Activated naive CD8-positive, alpha-beta T cell treated with anti-CD3 and anti-CD28 coated beads, Interleukin-2, amount 10 ng/mL, durations not matched to agents 7 days and 5 days (primary cell): ENCODE measurements at regions not wholly inside any gene's neighbourhood (a gene's known extent, or its start where the extent isn't known, plus 50 kb on each side); places are given as distances from the start of the nearest gene placed in this dataset.

Experiments
- ATAC-seq: fragments of 150-1000 bp; cut with Tn5 transposase; one replicate; pipeline ENCODE4 v1.10.0; 2021; ENCODE audit warnings: low read depth, moderate library complexity
- POLR2A ChIA-PET: fragments of 350-600 bp; sonication (Branson Sonifier 250); formaldehyde crosslinking; loops from one replicate; lab custom pipeline; 2021; ENCODE audit warnings: antibody characterized with exemption; lab: Charles Lee
- DNase-seq: peaks from one replicate; pipeline ENCODE4 v3.0.0; 2021
- H3K27ac Mint-ChIP-seq: one replicate; pipeline ENCODE4 v1.8.0; 2022; ENCODE audit warnings: mild to moderate bottlenecking, mixed read lengths
- H3K27me3 Mint-ChIP-seq: one replicate; pipeline ENCODE4 v1.8.0; 2022; ENCODE audit warnings: mild to moderate bottlenecking, moderate library complexity, mixed read lengths
- H3K36me3 Mint-ChIP-seq: one replicate; pipeline ENCODE4 v1.8.0; 2021; ENCODE audit warnings: mild to moderate bottlenecking, mixed read lengths
- H3K4me1 Mint-ChIP-seq: one replicate; pipeline ENCODE4 v1.8.0; 2021; ENCODE audit warnings: mixed read lengths
- H3K4me3 Mint-ChIP-seq: one replicate; pipeline ENCODE4 v1.8.0; 2022; ENCODE audit warnings: mild to moderate bottlenecking, moderate library complexity, mixed read lengths
- H3K9me3 Mint-ChIP-seq: one replicate; pipeline ENCODE4 v1.8.0; 2021; ENCODE audit warnings: mixed read lengths

GRCh38 chr1:221621683-221622082 lies 120.2 kb downstream of the DUSP10 start:
- H3K4me3 Mint-ChIP-seq, result no peak overlapping the region
- POLR2A ChIA-PET, result no interaction called here

DNA sequence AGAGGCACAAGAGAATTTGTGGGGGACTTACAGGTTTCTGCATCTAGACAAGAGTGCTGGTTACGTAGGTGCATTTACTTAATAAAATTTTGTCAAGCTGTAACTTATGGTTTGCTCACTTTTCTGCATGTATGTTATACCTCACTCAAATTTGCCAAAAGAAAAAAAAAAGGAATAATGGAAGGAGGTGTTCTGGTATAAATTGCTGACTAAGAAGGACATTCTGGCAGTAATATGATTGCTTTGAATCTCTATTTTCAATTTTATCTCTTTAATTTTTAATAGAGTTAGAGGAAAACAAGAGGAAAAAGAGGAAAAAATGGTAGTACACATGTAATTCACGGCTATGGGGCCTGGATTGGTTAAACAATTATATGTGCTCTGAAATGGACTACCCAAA lies 119.5 kb downstream of the DUSP10 start:
- Mint-ChIP-seq H3K27me3 (peaks cover 13% of the 10 kb centered on the region), H3K27ac (no peak overlapping the region), H3K36me3 (no peaks in the 10 kb centered on the region), H3K9me3 (peaks cover 2% of the 10 kb centered on the region), H3K4me3 (no peak overlapping the region), H3K4me1 (no peaks in the 10 kb centered on the region)
- DNase-seq (no peak), ATAC-seq (no peak)
- POLR2A ChIA-PET, result no interaction called here

More at GRCh38 chr1:221621683-221622082, 120.2 kb downstream of the DUSP10 start:
- H3K27ac Mint-ChIP-seq, result no peak overlapping the region
- H3K9me3 Mint-ChIP-seq, result peaks cover 2% of the 10 kb centered on the region
- no peak for ATAC-seq
- DNase-seq, result no peak
- H3K36me3 Mint-ChIP-seq, result no peaks in the 10 kb centered on the region
- H3K27me3 Mint-ChIP-seq, result peaks cover 8% of the 10 kb centered on the region
- H3K4me1 Mint-ChIP-seq, result no peaks in the 10 kb centered on the region

DNA sequence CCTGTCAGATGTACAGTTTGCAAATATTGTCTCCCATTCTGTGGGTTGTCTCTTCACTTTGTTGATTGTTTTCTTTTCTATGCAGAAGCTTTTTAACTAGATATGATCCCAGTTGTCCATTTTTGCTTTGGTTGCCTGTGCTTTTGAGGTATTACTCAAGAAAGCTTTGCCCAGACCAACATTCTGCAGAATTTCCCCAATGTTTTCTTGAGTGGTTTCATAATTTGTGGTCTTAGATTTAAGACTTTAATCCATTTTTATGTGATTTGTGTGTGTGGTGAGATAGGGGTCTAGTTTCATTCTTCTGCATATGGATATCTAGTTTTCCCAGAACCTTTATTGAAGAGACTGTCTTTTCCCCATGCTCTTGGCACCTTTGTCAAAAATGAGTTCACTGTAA lies 116.9 kb downstream of the DUSP10 start:
- POLR2A ChIA-PET, result no interaction called here
- peaks cover 2% of the 10 kb centered on the region for H3K9me3 Mint-ChIP-seq
- no peak for DNase-seq
- no peaks in the 10 kb centered on the region for H3K36me3 Mint-ChIP-seq
- no peak for ATAC-seq
- no peak overlapping the region for H3K27ac Mint-ChIP-seq
- H3K4me3 Mint-ChIP-seq, result no peak overlapping the region
- H3K4me1 Mint-ChIP-seq, result no peaks in the 10 kb centered on the region
- peaks cover 11% of the 10 kb centered on the region for H3K27me3 Mint-ChIP-seq

DNA sequence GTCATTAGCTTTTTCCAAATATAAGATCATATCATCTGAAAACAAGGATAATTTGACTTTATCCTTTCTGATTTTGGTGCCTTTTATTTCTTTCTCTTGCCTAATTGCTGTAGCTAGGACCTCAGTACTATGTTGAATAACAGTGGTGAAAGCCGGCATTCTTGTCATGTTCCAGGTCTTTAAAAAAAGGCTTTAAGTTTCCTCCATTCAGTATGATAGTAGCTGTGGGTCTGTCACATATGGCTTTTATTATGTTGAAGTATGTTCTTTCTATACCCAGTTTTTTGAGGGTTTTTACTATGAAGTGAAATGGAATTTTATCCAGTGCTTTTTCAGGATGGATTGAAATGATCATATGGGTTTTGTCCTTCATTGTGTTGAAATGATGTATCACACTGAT lies 115.8 kb downstream of the DUSP10 start:
- H3K9me3 Mint-ChIP-seq, result peaks cover 2% of the 10 kb centered on the region
- H3K36me3 Mint-ChIP-seq, result no peaks in the 10 kb centered on the region
- peaks cover 11% of the 10 kb centered on the region for H3K27me3 Mint-ChIP-seq
- H3K27ac Mint-ChIP-seq, result no peak overlapping the region
- POLR2A ChIA-PET, result no interaction called here
- ATAC-seq (no peak), DNase-seq (no peak)
- H3K4me3 Mint-ChIP-seq, result no peak overlapping the region
- no peaks in the 10 kb centered on the region for H3K4me1 Mint-ChIP-seq

DNA sequence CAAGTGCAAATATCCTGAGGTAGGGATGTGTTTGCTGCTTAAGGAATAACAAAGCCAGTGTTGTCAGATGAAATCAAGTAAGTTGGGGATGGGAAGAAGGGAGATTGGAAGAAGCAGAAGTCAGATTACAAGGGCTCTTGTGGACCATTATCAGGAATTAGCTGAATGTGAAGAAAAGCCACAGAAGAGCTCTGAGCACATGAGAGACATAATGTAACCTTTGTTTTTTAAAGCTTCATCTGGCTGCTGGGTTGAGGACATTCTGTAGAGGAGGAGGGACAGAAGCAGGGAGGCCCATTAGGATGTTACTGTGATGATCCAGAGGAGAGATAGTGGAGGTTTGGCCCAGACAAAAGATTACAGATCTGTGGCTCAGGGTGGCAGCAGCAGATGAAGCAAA lies 111.7 kb downstream of the DUSP10 start:
- Mint-ChIP-seq H3K27me3 (peaks cover 8% of the 10 kb centered on the region), H3K27ac (no peak overlapping the region), H3K9me3 (no peaks in the 10 kb centered on the region), H3K4me1 (peaks cover 8% of the 10 kb centered on the region), H3K4me3 (no peak overlapping the region), H3K36me3 (peaks cover 1% of the 10 kb centered on the region)
- POLR2A ChIA-PET, result no interaction called here
- ATAC-seq, result no peak
- DNase-seq, result no peak

DNA sequence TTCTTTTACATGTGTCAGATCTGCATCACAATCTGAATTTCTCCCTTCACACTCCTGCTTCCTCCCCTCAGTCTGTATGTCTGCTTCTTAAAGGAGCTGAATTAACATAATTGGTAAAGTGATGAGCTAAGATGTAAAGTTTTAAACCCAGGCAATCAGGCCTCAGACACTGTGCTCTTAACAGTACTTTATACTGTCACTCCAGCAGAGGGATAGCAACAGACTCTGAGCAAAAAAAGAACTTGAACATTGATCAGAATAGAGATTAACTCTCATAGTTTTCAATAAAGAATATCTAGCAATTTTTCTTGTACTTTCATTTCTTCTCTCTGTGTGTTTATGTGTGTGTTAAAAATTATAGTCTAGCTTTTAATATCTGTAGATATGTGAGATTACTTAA lies 110.3 kb downstream of the DUSP10 start:
- Mint-ChIP-seq H3K27ac (no peak overlapping the region), H3K27me3 (peaks cover 5% of the 10 kb centered on the region), H3K4me3 (no peak overlapping the region), H3K4me1 (peaks cover 8% of the 10 kb centered on the region), H3K9me3 (peaks cover 2% of the 10 kb centered on the region), H3K36me3 (peaks cover 1% of the 10 kb centered on the region)
- POLR2A ChIA-PET, result no interaction called here
- DNase-seq (no peak), ATAC-seq (no peak)

DNA sequence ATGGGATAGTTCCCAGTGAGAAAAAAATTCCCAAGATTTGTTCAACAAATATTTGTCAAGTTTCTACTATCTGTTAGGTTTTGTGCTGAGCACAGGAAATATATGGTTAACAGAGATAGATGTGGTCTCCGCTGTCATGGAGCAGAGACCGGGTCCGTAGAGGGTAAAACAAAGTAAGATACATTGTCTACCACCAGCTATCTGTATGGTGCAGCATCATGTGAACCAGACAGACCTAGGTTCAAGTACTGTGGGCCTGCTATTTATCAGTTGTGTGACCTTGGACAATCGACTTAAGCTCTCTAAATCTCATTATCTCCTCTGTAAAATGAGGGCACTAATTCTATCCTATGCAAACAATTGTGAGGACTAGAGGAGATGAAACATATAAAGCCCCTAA lies 109.8 kb downstream of the DUSP10 start:
- H3K4me1 Mint-ChIP-seq, result peaks cover 8% of the 10 kb centered on the region
- no peak overlapping the region for H3K4me3 Mint-ChIP-seq
- POLR2A ChIA-PET, result no interaction called here
- no peak overlapping the region for H3K27ac Mint-ChIP-seq
- H3K27me3 Mint-ChIP-seq, result peaks cover 2% of the 10 kb centered on the region
- H3K9me3 Mint-ChIP-seq, result peaks cover 2% of the 10 kb centered on the region
- DNase-seq, result no peak
- H3K36me3 Mint-ChIP-seq, result peaks cover 1% of the 10 kb centered on the region
- ATAC-seq, result no peak

GRCh38 chr1:221633841-221634409 lies 108.0 kb downstream of the DUSP10 start:
- H3K4me1 Mint-ChIP-seq, result peaks cover 8% of the 10 kb centered on the region
- H3K27ac Mint-ChIP-seq, result no peak overlapping the region
- no peaks in the 10 kb centered on the region for H3K27me3 Mint-ChIP-seq
- H3K9me3 Mint-ChIP-seq, result peaks cover 2% of the 10 kb centered on the region
- POLR2A ChIA-PET, result no interaction called here
- DNase-seq, result no peak
- no peak for ATAC-seq
- no peak overlapping the region for H3K4me3 Mint-ChIP-seq
- peaks cover 1% of the 10 kb centered on the region for H3K36me3 Mint-ChIP-seq

- DNase-seq (no peak), ATAC-seq (no peak)
- peaks cover 8% of the 10 kb centered on the region for H3K4me1 Mint-ChIP-seq
- H3K36me3 Mint-ChIP-seq, result peaks cover 2% of the 10 kb centered on the region
- H3K27ac Mint-ChIP-seq, result no peak overlapping the region
- peaks cover 2% of the 10 kb centered on the region for H3K9me3 Mint-ChIP-seq
- H3K27me3 Mint-ChIP-seq, result no peaks in the 10 kb centered on the region
- no peak overlapping the region for H3K4me3 Mint-ChIP-seq
- POLR2A ChIA-PET, result no interaction called here
These were observed 107.3 kb downstream of the DUSP10 start for GRCh38 chr1:221634606-221635005.

DNA sequence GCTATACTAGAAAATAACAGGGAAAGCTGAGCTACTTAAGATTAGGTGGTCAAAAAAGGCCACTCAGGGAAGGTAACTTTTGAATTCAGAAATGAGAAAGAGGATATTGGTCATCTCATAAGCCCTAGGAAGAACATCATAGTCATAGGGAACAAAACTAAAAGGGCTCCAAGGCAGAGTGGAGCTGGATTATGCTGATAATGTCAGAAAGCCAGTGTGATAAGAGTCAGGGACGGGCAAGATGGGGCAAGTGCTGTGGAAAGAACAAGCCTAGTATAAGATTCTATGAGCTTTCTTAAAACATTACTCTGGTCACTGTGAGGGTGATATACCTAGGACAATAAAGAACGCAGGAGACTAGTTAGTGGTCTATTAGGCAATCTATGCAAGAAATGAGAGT lies 106.6 kb downstream of the DUSP10 start:
- H3K27me3 Mint-ChIP-seq, result no peaks in the 10 kb centered on the region
- peaks cover 3% of the 10 kb centered on the region for H3K36me3 Mint-ChIP-seq
- no peak overlapping the region for H3K4me3 Mint-ChIP-seq
- DNase-seq (no peak), ATAC-seq (no peak)
- H3K4me1 Mint-ChIP-seq, result peaks cover 8% of the 10 kb centered on the region
- peaks cover 2% of the 10 kb centered on the region for H3K9me3 Mint-ChIP-seq
- no peak overlapping the region for H3K27ac Mint-ChIP-seq
- POLR2A ChIA-PET, result no interaction called here

GRCh38 chr1:221636096-221636495 lies 105.8 kb downstream of the DUSP10 start:
- POLR2A ChIA-PET, result no interaction called here
- Mint-ChIP-seq H3K36me3 (peaks cover 3% of the 10 kb centered on the region), H3K4me1 (peaks cover 8% of the 10 kb centered on the region), H3K27ac (no peak overlapping the region), H3K4me3 (no peak overlapping the region), H3K27me3 (no peaks in the 10 kb centered on the region), H3K9me3 (peaks cover 2% of the 10 kb centered on the region)
- no peak for DNase-seq
- ATAC-seq, result no peak

DNA sequence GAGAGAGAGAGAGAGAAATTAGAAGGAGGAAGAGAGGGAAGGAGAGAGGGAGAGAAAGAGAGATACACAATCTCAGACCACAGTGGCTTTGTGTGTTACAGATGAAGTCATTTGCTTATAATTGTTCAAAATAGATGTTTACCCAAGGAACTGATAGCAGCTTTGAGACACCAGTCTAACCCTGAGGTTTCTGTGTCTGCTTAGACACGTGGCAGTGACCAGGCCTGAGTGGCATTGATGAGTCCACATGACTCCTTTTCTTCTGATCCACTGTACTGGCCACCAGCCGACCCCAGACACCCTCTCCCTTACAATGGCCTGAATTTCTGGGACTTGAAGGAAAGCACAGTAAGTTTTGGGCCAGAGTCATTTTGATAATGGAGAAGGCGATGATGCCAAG lies 104.9 kb downstream of the DUSP10 start:
- ATAC-seq (no peak), DNase-seq (no peak)
- POLR2A ChIA-PET, result no interaction called here
- peaks cover 2% of the 10 kb centered on the region for H3K9me3 Mint-ChIP-seq
- no peak overlapping the region for H3K4me3 Mint-ChIP-seq
- H3K4me1 Mint-ChIP-seq, result peaks cover 4% of the 10 kb centered on the region
- peaks cover 3% of the 10 kb centered on the region for H3K36me3 Mint-ChIP-seq
- no peak overlapping the region for H3K27ac Mint-ChIP-seq
- no peaks in the 10 kb centered on the region for H3K27me3 Mint-ChIP-seq

DNA sequence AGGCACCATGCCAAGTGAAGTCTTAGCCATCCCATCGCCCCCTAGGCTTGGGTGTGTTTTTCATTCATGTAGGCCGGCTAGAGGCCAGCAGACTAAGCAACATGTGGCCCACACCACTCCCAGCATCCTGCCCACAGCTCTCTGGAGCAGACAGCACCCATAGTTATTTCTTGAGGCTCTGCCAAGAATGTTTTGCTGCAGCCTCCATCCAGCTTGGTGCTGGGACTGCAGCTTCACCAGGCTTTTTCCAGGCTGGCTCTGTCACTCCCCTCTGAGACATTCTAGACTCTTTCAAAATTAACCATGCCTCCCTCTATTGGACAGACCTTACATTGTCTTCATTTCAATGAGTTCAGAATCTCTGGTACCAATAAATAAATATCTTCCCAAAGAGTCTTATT lies 104.2 kb downstream of the DUSP10 start:
- Mint-ChIP-seq H3K4me3 (no peak overlapping the region), H3K4me1 (no peaks in the 10 kb centered on the region), H3K27ac (no peak overlapping the region), H3K9me3 (peaks cover 2% of the 10 kb centered on the region), H3K27me3 (no peaks in the 10 kb centered on the region), H3K36me3 (peaks cover 3% of the 10 kb centered on the region)
- ATAC-seq, result no peak
- POLR2A ChIA-PET, result no interaction called here
- DNase-seq, result no peak

- DNase-seq (no peak), ATAC-seq (no peak)
- peaks cover 3% of the 10 kb centered on the region for H3K36me3 Mint-ChIP-seq
- H3K9me3 Mint-ChIP-seq, result peaks cover 2% of the 10 kb centered on the region
- H3K4me3 Mint-ChIP-seq, result no peak overlapping the region
- H3K27ac Mint-ChIP-seq, result no peak overlapping the region
- H3K4me1 Mint-ChIP-seq, result no peaks in the 10 kb centered on the region
- POLR2A ChIA-PET, result no interaction called here
- H3K27me3 Mint-ChIP-seq, result no peaks in the 10 kb centered on the region
These were observed 103.3 kb downstream of the DUSP10 start for GRCh38 chr1:221638595-221638994.

GRCh38 chr1:221641811-221642210 lies 100.1 kb downstream of the DUSP10 start:
- peaks cover 1% of the 10 kb centered on the region for H3K36me3 Mint-ChIP-seq
- no peaks in the 10 kb centered on the region for H3K9me3 Mint-ChIP-seq
- ATAC-seq (no peak), DNase-seq (no peak)
- H3K4me3 Mint-ChIP-seq, result no peak overlapping the region
- no peaks in the 10 kb centered on the region for H3K4me1 Mint-ChIP-seq
- H3K27ac Mint-ChIP-seq, result no peak overlapping the region
- POLR2A ChIA-PET, result no interaction called here
- H3K27me3 Mint-ChIP-seq, result no peaks in the 10 kb centered on the region
